ENCODE measurements at regions not wholly inside any gene's neighbourhood (a gene's known extent, or its start where the extent isn't known, plus 50 kb on each side); places are given as distances from the start of the nearest gene placed in this dataset.

GRCh38 chr9:129348890-129349664, 171.0 kb upstream of the IER5L start:
- Histone ChIP-seq H3K4me1 (ENCODE audit: control insufficient read depth in 4 of 4, insufficient read depth in 4 of 4, low read length in 3 of 4) (peaks cover 0 to 6% (median 2%) of the 10 kb centered on the region in 4 donors), H3K4me3 (ENCODE audit: low read depth in 1 of 3, low read length in 3 of 3) (no peak overlapping the region), H3K27me3 (ENCODE audit: control insufficient read depth in 4 of 4, insufficient read depth in 4 of 4, low read length in 3 of 4) (no peaks in the 10 kb centered on the region), H3K27ac (ENCODE audit: low read depth in 1 of 2, low read length in 2 of 2) (no peak overlapping the region), H3K36me3 (ENCODE audit: control insufficient read depth in 4 of 4, insufficient read depth in 3 of 4, low read depth in 1 of 4, low read length in 3 of 4) (no peaks in the 10 kb centered on the region), H3K9ac (ENCODE audit: low read depth in 1 of 2, low read length in 2 of 2) (no peak overlapping the region), H3K9me3 (ENCODE audit: control insufficient read depth in 4 of 4, low read length in 3 of 4) (no peaks in the 10 kb centered on the region)
- TF ChIP-seq RAD21 (IDR thresholded peaks at IDR 0.05) (no peak), NR2F2 (IDR thresholded peaks at IDR 0.05) (no peak), REST (IDR thresholded peaks at IDR 0.05) (no peak), EGR1 (IDR thresholded peaks at IDR 0.05; ENCODE audit: low read depth in 2 of 2) (no peak)
- WGBS = 83% methylated on average over 14 of the region's 14 CpGs
- no peak for DNase-seq (ENCODE audit: low spot score)

DNA sequence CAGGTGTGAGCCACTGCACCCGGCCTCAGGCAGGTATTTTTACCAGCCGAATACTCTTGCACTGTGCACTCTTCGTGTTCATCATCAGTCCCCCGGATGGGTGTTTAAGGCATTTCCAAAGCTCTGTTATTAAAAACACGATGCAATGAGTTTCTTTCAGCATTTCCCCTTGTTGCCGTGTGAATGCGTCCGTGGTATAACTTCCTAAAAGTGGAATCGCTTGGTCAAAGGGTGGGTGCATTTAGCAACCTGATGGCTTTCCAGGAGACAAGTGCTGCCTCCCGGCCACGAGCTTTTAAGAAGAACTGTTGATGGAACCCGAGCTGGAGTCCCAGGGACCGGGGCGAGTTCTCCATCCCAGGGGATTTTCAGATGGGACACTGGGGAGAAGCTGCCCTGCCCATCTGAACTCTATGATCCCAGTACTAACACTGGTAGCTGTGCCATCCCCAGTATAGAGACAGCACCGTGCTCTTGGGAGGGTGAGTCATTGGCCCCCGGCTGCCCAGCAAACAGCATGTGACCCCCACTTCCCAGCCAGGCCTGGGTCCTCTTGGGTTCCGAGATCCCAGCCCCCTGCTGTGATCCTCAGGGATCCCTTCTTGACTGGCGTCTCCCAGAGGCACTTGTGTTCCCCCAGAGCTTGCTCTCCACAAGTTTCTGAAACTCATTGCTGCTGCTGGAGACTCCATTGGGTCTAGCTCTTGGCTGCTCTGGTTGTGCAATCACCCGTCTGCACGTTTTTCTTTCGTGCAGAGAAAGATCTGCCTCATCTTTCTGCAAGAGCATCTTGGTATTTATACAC, 169.5 kb upstream of the IER5L start:
- H3K4me1 ChIP-seq (ENCODE audit: control insufficient read depth in 4 of 4, insufficient read depth in 4 of 4, low read length in 3 of 4) = peaks cover 0 to 8% (median 4%) of the 10 kb centered on the region in 4 donors
- H3K9me3 ChIP-seq (ENCODE audit: control insufficient read depth in 4 of 4, low read length in 3 of 4) = no peaks in the 10 kb centered on the region
- no peak for DNase-seq (ENCODE audit: low spot score)
- H3K4me3 ChIP-seq (ENCODE audit: low read depth in 1 of 3, low read length in 3 of 3) = no peak overlapping the region
- H3K9ac ChIP-seq (ENCODE audit: low read depth in 1 of 2, low read length in 2 of 2) = no peak overlapping the region
- TF ChIP-seq REST (IDR thresholded peaks at IDR 0.05) (peak; percentile 32), CTCF (IDR thresholded peaks at IDR 0.05; ENCODE audit: low read depth, low read length, missing input control) (no peak), FOXA2 (IDR thresholded peaks at IDR 0.05) (no peak)
- H3K27me3 ChIP-seq (ENCODE audit: control insufficient read depth in 4 of 4, insufficient read depth in 4 of 4, low read length in 3 of 4) = no peaks in the 10 kb centered on the region
- WGBS = 75% methylated on average over 21 of the region's 21 CpGs
- H3K27ac ChIP-seq (ENCODE audit: low read depth in 1 of 2, low read length in 2 of 2) = no peak overlapping the region
- no peaks in the 10 kb centered on the region for H3K36me3 ChIP-seq (ENCODE audit: control insufficient read depth in 4 of 4, insufficient read depth in 3 of 4, low read depth in 1 of 4, low read length in 3 of 4)
